Activated naive CD4-positive, alpha-beta T cell treated with anti-CD3 and anti-CD28 coated beads, Interleukin-2, amount 50 U/mL, for 24 hours (primary cell): ENCODE measurements at regions not wholly inside any gene's neighbourhood (a gene's known extent, or its start where the extent isn't known, plus 50 kb on each side); places are given as distances from the start of the nearest gene placed in this dataset.

ENCODE experiments used
- H3K27ac Mint-ChIP-seq: one replicate; pipeline ENCODE4 v1.8.0; 2021; ENCODE audit warnings: mild to moderate bottlenecking, mixed read lengths
- H3K27me3 Mint-ChIP-seq: one replicate; pipeline ENCODE4 v1.8.0; 2021; ENCODE audit warnings: mixed read lengths
- H3K36me3 Mint-ChIP-seq: one replicate; pipeline ENCODE4 v1.8.0; 2021; ENCODE audit warnings: mixed read lengths
- H3K4me1 Mint-ChIP-seq: one replicate; pipeline ENCODE4 v1.8.0; 2021; ENCODE audit warnings: mixed read lengths
- H3K4me3 Mint-ChIP-seq: one replicate; pipeline ENCODE4 v1.8.0; 2021; ENCODE audit warnings: mild to moderate bottlenecking, mixed read lengths
- H3K9me3 Mint-ChIP-seq: one replicate; pipeline ENCODE4 v1.8.0; 2021; ENCODE audit warnings: mixed read lengths

DNA sequence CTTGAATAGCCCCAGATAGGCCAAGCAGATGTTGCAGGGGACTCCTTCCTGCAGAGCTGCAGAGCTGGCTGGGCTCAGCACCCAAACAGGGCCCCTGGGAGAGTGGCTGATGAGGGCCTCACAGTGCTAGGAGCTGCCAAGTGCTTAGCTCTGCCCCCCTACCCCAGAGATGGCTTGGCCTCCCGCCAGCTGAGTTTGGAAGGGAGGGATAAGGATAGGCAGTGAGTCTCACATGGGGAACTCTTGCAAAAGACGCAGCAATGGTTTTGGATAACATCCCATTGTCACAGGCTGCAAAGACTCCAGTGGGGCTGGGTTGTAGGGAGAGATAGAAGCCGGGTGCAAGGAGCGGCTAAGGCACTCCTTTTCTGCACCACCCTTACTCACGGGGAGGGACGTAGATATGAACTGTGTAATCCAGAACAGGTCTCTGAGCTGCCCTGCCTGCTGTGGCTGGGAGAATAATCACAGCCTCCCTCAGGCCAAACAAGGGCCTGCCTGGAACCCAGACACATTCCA is 52.9 kb upstream of the MAF start:
- Mint-ChIP-seq H3K27ac (no peak overlapping the region), H3K27me3 (peaks cover 2% of the 10 kb centered on the region), H3K4me3 (no peak overlapping the region), H3K36me3 (no peaks in the 10 kb centered on the region), H3K4me1 (no peaks in the 10 kb centered on the region), H3K9me3 (no peaks in the 10 kb centered on the region)

DNA sequence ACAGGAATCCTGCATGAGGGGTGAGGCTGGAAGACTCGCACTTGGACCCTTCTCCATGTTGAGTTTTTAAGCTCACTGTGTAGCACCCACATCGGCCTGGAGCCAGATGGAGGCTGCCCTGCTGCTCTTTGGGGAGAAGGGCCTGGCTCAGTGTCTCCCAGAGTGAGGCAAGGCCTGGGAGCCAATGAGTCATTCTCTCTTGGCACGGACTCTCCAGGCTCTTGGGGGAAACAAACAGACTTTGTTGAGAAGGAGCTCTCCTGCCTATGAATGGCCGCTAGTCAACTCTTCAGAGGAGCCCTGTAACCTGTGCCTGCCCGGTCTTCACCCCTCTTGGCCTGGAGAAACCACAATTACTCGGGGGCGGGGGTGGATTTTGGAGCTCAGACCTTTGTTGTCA is 50.8 kb upstream of the MAF start:
- Mint-ChIP-seq H3K4me3 (no peak overlapping the region), H3K4me1 (no peaks in the 10 kb centered on the region), H3K9me3 (no peaks in the 10 kb centered on the region), H3K36me3 (no peaks in the 10 kb centered on the region), H3K27me3 (peaks cover 2% of the 10 kb centered on the region), H3K27ac (no peak overlapping the region)
